Naive B cell (primary cell): ENCODE measurements at regions not wholly inside any gene's neighbourhood (a gene's known extent, or its start where the extent isn't known, plus 50 kb on each side); places are given as distances from the start of the nearest gene placed in this dataset.
A peak's percentile ranks its signal among the peaks of the same experiment; 100 is the strongest.
"Not testable (repeated sequence)": the region's sequence is repeated elsewhere in the genome, so short reads cannot be mapped to it uniquely, and the experiment has no call there.

Experiments used
- ATAC-seq, 2 donors: fragments of 150-1000 bp; cut with Tn5 transposase; 2 replicates each; pipeline ENCODE4 v1.10.0; 2021; ENCODE audit warnings: low read depth in 2 of 2, mild to moderate bottlenecking in 2 of 2, moderate library complexity in 2 of 2
- DNase-seq: peaks from one replicate; pipeline ENCODE4 v3.0.0; 2022
- H3K27ac Mint-ChIP-seq, 6 donors: one replicate each; pipeline ENCODE4 v1.8.0; 2020 to 2022; ENCODE audit warnings: mild to moderate bottlenecking in 6 of 6, mixed read lengths in 6 of 6, moderate library complexity in 5 of 6, inconsistent platforms in 2 of 6
- H3K27me3 Mint-ChIP-seq, 3 donors: one replicate each; pipeline ENCODE4 v1.8.0; 2021 to 2022; ENCODE audit warnings: mixed read lengths in 3 of 3, mild to moderate bottlenecking in 1 of 3
- H3K36me3 Mint-ChIP-seq, 2 donors: one replicate each; pipeline ENCODE4 v1.8.0; 2020 to 2022; ENCODE audit warnings: mixed read lengths in 2 of 2, inconsistent platforms in 1 of 2, mild to moderate bottlenecking in 1 of 2
- H3K4me1 Mint-ChIP-seq, 3 donors: one replicate each; pipeline ENCODE4 v1.8.0; 2020 to 2022; ENCODE audit warnings: mixed read lengths in 3 of 3, inconsistent platforms in 1 of 3, mild to moderate bottlenecking in 1 of 3, moderate library complexity in 1 of 3
- H3K4me3 Mint-ChIP-seq, 8 donors: one replicate each; pipeline ENCODE4 v1.8.0; 2020 to 2022; ENCODE audit warnings: mild to moderate bottlenecking in 8 of 8, mixed read lengths in 8 of 8, moderate library complexity in 8 of 8, inconsistent platforms in 2 of 8
- H3K9me3 Mint-ChIP-seq, 7 donors: one replicate each; pipeline ENCODE4 v1.8.0; 2020 to 2022; ENCODE audit warnings: mixed read lengths in 7 of 7, mild to moderate bottlenecking in 5 of 7, inconsistent platforms in 2 of 7, moderate library complexity in 1 of 7

DNA sequence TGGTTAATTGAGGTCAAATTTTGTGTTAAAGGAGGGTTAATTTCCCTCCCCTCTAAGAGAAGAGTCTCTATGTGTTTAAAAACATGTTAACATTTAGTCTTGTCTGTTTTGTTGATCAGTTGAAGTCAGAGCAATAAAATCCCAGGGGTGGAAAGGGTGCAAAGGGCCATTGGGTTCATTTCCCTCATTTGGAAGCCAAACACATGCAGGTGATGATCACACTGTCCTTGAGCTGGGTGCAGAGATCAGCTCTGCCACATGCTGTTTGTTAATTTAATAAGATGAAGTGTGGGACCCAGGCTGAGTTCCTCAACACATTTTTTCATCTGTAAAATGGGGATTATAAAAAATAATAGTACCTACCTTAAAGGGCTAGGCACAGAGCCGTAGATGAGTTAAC, 260.9 kb downstream of the LPIN1 start:
- DNase-seq (no peak), ATAC-seq (no peak)
- H3K4me1 Mint-ChIP-seq, result peaks cover 25 to 50% (median 27%) of the 10 kb centered on the region in 3 donors
- no peaks in the 10 kb centered on the region for H3K36me3 Mint-ChIP-seq
- peak overlapping the region in 2 of 8 donors; percentile 11 to 13 for H3K4me3 Mint-ChIP-seq
- peak overlapping the region in 1 of 6 donors; percentile 3 for H3K27ac Mint-ChIP-seq
- peaks cover 0 to 3% (median 0%) of the 10 kb centered on the region in 7 donors for H3K9me3 Mint-ChIP-seq
- no peaks in the 10 kb centered on the region for H3K27me3 Mint-ChIP-seq

DNA sequence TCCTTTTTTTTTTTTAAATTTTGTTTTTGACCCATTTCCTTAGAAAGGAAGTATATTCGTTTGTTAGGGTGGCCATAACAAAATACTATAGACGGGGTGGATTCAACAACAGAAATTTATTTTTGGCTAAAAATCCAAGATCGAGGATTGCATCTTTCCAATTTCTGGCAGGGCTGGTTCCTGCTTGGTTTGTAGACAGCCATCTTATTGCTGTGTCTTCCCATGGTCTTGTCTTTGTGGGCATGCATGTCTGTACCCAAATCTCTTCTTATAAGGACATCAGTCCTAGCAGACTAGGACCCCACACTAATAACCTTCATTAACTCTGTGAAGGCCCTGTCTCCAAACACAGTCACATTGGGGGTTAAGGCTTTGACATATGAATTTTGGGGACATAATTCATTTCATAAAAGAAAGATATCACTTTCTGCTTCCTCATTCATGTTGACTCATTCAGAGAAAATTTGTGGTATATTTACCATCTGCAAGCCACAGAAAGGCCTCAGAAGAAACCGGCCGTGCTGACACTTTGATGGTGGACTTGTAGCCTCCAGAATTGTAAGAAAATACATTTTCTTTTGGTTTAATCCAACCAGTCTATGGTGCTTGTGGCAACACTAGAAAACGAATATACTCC, 262.1 kb downstream of the LPIN1 start:
- H3K27me3 Mint-ChIP-seq, result no peaks in the 10 kb centered on the region
- no peaks in the 10 kb centered on the region for H3K36me3 Mint-ChIP-seq
- ATAC-seq (peak in 1 of 2 donors; percentile 23), DNase-seq (no peak)
- peaks cover 30 to 55% (median 30%) of the 10 kb centered on the region in 3 donors for H3K4me1 Mint-ChIP-seq
- H3K9me3 Mint-ChIP-seq, result no peaks in the 10 kb centered on the region
- H3K4me3 Mint-ChIP-seq, result no peak overlapping the region
- H3K27ac Mint-ChIP-seq, result peak overlapping the region in 1 of 6 donors; percentile 82

DNA sequence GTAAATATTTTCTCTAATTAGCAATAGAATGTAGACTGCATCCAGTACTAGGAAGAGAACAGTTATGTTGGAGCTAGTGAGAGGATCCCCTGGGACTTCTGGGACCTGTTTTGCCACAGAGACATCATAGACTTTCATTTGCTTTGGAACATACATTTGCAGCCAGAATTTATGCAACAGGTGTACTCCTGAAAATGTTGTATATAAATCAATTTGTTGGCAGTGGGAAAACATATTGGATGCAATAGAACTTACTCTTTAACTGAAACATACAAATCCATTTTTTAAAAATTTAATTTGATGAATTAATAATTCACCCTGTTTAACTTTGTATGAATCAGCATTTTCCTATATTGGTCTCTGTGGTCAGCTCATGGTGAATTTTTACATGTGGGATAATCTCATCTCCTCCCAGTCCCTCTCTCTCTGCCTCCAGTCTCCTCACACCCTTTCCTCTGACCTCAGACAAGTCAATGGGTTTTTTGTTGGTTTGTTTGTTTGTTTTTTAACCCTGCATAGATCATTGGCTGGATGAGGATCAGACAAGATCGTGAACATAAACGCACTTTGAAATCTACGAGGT, 263.0 kb downstream of the LPIN1 start:
- H3K9me3 Mint-ChIP-seq, result peaks cover 0 to 2% (median 0%) of the 10 kb centered on the region in 7 donors
- no peak overlapping the region for H3K4me3 Mint-ChIP-seq
- H3K4me1 Mint-ChIP-seq, result peaks cover 38 to 64% (median 38%) of the 10 kb centered on the region in 3 donors
- no peaks in the 10 kb centered on the region for H3K36me3 Mint-ChIP-seq
- no peaks in the 10 kb centered on the region for H3K27me3 Mint-ChIP-seq
- DNase-seq (no peak), ATAC-seq (no peak)
- peak overlapping the region in 2 of 6 donors; percentile 2 to 7 for H3K27ac Mint-ChIP-seq

DNA sequence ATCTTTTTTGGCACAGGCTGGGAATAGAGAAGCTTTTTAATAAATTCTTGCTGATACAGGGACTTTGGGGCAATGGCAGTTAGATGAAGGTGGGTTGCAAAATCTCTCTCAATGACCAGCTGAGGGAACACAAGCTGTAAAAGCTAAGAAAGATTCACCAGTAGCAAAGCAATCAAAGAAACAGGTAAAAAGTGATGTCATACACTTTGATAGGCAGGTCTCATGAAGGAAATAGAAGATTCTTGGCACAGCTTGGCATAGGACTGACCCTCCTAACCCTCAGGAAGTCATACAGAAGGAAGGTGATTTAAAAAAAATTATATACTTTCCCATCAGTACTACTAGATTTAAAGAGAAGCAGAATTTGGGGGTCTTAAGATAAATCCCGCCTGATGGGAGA, 263.6 kb downstream of the LPIN1 start:
- DNase-seq (no peak), ATAC-seq (no peak)
- Mint-ChIP-seq H3K9me3 (peaks cover 0 to 2% (median 0%) of the 10 kb centered on the region in 7 donors), H3K36me3 (no peaks in the 10 kb centered on the region), H3K27ac (no peak overlapping the region), H3K4me1 (peaks cover 31 to 66% (median 38%) of the 10 kb centered on the region in 3 donors), H3K4me3 (no peak overlapping the region), H3K27me3 (no peaks in the 10 kb centered on the region)

DNA sequence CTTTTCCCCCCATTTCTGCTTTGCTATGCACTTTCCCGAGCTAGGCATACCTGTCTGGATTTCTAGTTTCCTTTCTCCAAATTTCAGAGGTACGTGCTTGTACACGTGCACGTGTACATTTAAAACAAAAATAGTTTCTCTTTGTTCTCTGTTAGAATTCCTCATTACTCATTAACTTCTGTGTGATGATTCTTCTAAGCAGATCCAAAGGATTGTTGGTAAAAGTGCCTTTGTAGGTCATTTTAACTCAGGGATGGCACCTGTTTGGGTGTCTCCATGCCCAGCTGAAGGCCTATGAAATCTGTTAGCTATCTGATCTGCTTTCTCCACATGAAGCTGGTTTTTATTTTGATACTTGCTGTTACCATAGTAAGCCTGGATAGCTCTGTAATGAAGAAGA, 264.3 kb downstream of the LPIN1 start:
- DNase-seq (no peak), ATAC-seq (no peak)
- no peak overlapping the region for H3K4me3 Mint-ChIP-seq
- H3K36me3 Mint-ChIP-seq, result no peaks in the 10 kb centered on the region
- H3K9me3 Mint-ChIP-seq, result peaks cover 0 to 2% (median 0%) of the 10 kb centered on the region in 7 donors
- H3K27ac Mint-ChIP-seq, result peak overlapping the region in 1 of 6 donors; percentile 62
- peaks cover 24 to 59% (median 37%) of the 10 kb centered on the region in 3 donors for H3K4me1 Mint-ChIP-seq
- no peaks in the 10 kb centered on the region for H3K27me3 Mint-ChIP-seq

DNA sequence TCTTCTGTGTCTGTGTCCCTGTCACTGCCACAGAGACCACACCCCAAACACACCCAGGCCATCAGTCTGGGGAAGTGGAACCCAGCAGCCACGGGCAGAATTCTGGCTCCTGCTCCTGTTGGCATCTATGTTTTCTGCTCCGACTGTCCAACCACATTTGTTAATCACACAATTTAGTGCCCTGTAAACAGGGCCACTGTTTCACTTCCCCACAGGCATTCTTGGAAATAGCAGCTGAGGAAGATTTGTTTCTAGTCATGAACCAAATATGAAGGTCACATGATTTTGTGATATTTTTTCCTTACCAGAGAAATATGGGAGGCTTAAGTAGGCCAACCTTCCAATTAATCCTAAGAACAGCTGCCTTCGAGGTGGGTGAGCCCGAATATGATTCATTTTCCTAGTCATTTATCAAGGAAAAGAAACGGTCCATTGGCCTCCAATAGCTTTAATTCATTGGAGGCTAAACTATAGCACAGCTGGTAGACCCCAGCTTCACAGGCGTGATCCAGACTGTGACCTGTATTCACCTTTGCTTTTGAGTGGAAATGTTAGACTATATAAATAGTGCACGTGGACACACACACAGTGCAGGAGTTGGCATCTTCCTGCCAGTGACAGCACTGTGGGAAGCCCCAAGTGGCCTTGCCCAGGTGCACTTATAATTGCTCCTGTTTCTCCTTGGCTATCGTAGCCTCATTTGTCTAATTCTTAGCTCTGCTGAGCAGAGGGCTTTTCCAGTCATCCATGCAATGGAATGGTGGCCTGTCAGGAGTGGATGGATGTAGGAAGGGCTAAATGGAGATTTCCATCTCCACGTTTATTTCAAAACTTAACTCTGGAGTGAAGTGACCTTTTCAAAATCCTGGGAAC, 267.9 kb downstream of the LPIN1 start:
- ATAC-seq (peak; percentile 43), DNase-seq (no peak)
- Mint-ChIP-seq H3K27ac (peak overlapping the region in 2 of 6 donors; percentile 59 to 61), H3K36me3 (no peaks in the 10 kb centered on the region), H3K9me3 (peaks cover 0 to 7% (median 0%) of the 10 kb centered on the region in 7 donors), H3K4me3 (peak overlapping the region in 4 of 8 donors; percentile 9 to 23 (median 18)), H3K4me1 (peaks cover 32 to 50% (median 33%) of the 10 kb centered on the region in 3 donors), H3K27me3 (no peaks in the 10 kb centered on the region)

GRCh38 chr2:12017499-12018157, 271.2 kb downstream of the LPIN1 start:
- DNase-seq (no peak), ATAC-seq (no peak)
- Mint-ChIP-seq H3K9me3 (peaks cover 8 to 31% (median 28%) of the 10 kb centered on the region in 7 donors), H3K27ac (no peak overlapping the region), H3K4me1 (peaks cover 30 to 43% (median 33%) of the 10 kb centered on the region in 3 donors), H3K36me3 (peaks cover 0 to 27% of the 10 kb centered on the region in 2 donors), H3K27me3 (no peaks in the 10 kb centered on the region), H3K4me3 (no peak overlapping the region)

- peak; percentile 58 for ATAC-seq
- DNase-seq, result peak; percentile 38
- peaks cover 0 to 36% of the 10 kb centered on the region in 2 donors for H3K36me3 Mint-ChIP-seq
- H3K4me1 Mint-ChIP-seq, result peaks cover 24 to 42% (median 32%) of the 10 kb centered on the region in 3 donors
- H3K4me3 Mint-ChIP-seq, H3K27me3 Mint-ChIP-seq: not testable (repeated sequence)
- H3K27ac Mint-ChIP-seq, result peak overlapping the region in 1 of 6 donors; percentile 7
- peaks cover 17 to 39% (median 28%) of the 10 kb centered on the region in 7 donors for H3K9me3 Mint-ChIP-seq
These were observed 272.3 kb downstream of the LPIN1 start for GRCh38 chr2:12018726-12019125.

- peaks cover 17 to 39% (median 28%) of the 10 kb centered on the region in 7 donors for H3K9me3 Mint-ChIP-seq
- ATAC-seq (no peak), DNase-seq (no peak)
- H3K4me1 Mint-ChIP-seq, result peaks cover 19 to 31% (median 25%) of the 10 kb centered on the region in 3 donors
- peaks cover 4 to 36% of the 10 kb centered on the region in 2 donors for H3K36me3 Mint-ChIP-seq
- H3K27ac Mint-ChIP-seq, result no peak overlapping the region
- no peaks in the 10 kb centered on the region for H3K27me3 Mint-ChIP-seq
- peak overlapping the region in 1 of 8 donors; percentile 34 for H3K4me3 Mint-ChIP-seq
These were observed 274.5 kb downstream of the LPIN1 start for GRCh38 chr2:12020833-12021469.

DNA sequence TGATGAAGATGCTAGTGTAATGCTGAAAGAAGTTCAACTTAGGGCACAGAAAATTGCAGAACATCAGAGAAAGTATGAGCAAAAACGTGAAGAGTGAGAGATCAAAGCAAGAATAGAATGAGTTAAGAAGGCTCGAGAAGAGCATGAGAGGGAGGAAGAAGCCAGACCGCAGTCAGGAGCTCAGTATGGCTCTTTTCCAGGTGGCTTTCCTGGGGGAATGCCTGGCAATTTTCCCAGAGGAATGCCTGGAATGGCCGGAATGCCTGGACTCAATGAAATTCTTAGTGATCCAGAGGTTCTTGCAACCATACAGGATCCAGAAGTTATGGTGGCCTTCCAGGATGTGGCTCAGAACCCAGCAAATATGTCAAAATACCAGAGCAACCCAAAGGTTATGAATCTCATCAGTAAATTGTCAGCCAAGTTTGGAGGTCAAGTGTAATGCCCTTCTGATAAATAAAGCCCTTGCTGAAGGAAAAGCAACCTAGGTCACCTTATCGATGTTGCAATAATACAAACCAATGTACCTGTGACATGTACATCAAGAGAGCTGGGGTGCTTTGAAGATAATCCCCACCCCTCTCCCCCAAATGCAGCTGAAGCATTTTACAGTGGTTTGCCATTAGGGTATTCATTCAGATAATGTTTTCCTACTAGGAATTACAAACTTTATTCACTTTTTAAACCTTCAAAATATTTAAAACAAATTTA, 277.9 kb downstream of the LPIN1 start:
- DNase-seq, H3K27ac Mint-ChIP-seq, ATAC-seq, H3K27me3 Mint-ChIP-seq, H3K4me3 Mint-ChIP-seq: not testable (repeated sequence)
- H3K4me1 Mint-ChIP-seq, result peaks cover 7 to 14% (median 12%) of the 10 kb centered on the region in 3 donors
- H3K9me3 Mint-ChIP-seq, result peaks cover 17 to 34% (median 23%) of the 10 kb centered on the region in 7 donors
- peaks cover 4 to 36% of the 10 kb centered on the region in 2 donors for H3K36me3 Mint-ChIP-seq

DNA sequence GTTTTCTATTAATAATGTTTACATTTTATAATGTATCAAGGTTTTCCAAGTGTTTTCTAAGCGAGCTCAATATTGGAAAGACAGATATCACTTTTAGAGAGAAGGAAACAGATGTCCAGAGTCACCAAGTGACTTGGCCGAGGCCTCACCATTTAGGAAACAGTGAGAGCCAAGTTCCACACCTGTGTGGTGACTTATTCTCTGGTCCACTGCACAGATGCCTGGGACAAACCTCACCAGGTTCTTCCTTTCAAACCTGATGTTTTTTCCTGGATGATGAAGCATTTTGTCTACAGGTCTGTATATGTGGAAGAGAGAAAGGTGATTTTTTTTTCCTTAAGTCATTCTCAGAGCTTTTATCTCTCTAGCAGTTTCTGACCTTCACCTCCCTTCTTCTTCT, 280.7 kb downstream of the LPIN1 start:
- peaks cover 18 to 25% (median 22%) of the 10 kb centered on the region in 3 donors for H3K4me1 Mint-ChIP-seq
- H3K36me3 Mint-ChIP-seq, result peaks cover 4 to 13% of the 10 kb centered on the region in 2 donors
- H3K4me3 Mint-ChIP-seq, result no peak overlapping the region
- peak overlapping the region in 1 of 6 donors; percentile 56 for H3K27ac Mint-ChIP-seq
- H3K27me3 Mint-ChIP-seq, result no peaks in the 10 kb centered on the region
- ATAC-seq (no peak), DNase-seq (no peak)
- H3K9me3 Mint-ChIP-seq, result peaks cover 0 to 15% (median 9%) of the 10 kb centered on the region in 7 donors

GRCh38 chr2:12031866-12032265, 285.4 kb downstream of the LPIN1 start:
- DNase-seq (peak; percentile 66), ATAC-seq (peak; percentile 46 to 58)
- H3K27me3 Mint-ChIP-seq, result no peaks in the 10 kb centered on the region
- H3K4me1 Mint-ChIP-seq, result peaks cover 54 to 65% (median 62%) of the 10 kb centered on the region in 3 donors
- peak overlapping the region; percentile 74 to 96 (median 88) for H3K27ac Mint-ChIP-seq
- H3K9me3 Mint-ChIP-seq, result peaks cover 0 to 2% (median 0%) of the 10 kb centered on the region in 7 donors
- no peaks in the 10 kb centered on the region for H3K36me3 Mint-ChIP-seq
- H3K4me3 Mint-ChIP-seq, result peak overlapping the region; percentile 41 to 89 (median 77)
